ENCODE measurements at regions not wholly inside any gene's neighbourhood (a gene's known extent, or its start where the extent isn't known, plus 50 kb on each side); places are given as distances from the start of the nearest gene placed in this dataset.

DNA sequence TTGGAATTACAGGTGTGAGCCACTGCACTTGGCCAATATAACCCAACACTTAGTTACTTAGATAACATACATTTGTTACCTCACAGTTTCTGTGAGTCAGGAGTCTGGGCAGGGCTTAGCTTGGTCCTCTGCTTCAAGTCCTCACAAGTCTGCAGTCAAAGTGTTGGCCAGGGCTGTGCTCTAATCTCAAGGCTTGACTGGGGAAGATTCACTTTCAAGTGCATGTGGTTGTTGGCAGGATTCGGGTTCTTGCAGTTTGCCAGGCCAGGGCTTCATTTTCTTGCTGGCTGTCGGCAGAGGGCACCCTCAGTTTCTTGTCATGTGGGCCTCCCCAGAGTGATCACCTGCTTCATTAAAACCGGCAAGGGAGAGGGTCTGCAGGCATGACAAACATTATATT is 103.7 kb downstream of the SLC4A3 start:
- H3K27me3 ChIP-seq (replicated peaks in 1 of 7) = peaks cover 0 to 24% (median 0%) of the 10 kb centered on the region in 7 donors
- H3K4me3 ChIP-seq = no peak overlapping the region
- H3K27ac ChIP-seq = no peak overlapping the region
- WGBS, 5 donors = 66 to 96% (median 90%) methylated on average over 3 of the region's 3 CpGs
- intact Hi-C loops (cut with DNase I; ENCODE audit: low total_unique reads) = no loop called here
- TF ChIP-seq POLR2A (IDR thresholded peaks at IDR 0.05) (no peak), POLR2AphosphoS5 (IDR thresholded peaks at IDR 0.05) (no peak)
- TF ChIP-seq, protein P1, sequence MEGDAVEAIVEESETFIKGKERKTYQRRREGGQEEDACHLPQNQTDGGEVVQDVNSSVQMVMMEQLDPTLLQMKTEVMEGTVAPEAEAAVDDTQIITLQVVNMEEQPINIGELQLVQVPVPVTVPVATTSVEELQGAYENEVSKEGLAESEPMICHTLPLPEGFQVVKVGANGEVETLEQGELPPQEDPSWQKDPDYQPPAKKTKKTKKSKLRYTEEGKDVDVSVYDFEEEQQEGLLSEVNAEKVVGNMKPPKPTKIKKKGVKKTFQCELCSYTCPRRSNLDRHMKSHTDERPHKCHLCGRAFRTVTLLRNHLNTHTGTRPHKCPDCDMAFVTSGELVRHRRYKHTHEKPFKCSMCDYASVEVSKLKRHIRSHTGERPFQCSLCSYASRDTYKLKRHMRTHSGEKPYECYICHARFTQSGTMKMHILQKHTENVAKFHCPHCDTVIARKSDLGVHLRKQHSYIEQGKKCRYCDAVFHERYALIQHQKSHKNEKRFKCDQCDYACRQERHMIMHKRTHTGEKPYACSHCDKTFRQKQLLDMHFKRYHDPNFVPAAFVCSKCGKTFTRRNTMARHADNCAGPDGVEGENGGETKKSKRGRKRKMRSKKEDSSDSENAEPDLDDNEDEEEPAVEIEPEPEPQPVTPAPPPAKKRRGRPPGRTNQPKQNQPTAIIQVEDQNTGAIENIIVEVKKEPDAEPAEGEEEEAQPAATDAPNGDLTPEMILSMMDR (IDR thresholded peaks at IDR 0.05 in 8 of 11, conservative IDR thresholded peaks at IDR 0.05 in 3 of 11) = no peak
- H3K36me3 ChIP-seq = no peaks in the 10 kb centered on the region
- DNase-seq = no peak
- H3K4me1 ChIP-seq = no peaks in the 10 kb centered on the region
- H3K9me3 ChIP-seq = no peaks in the 10 kb centered on the region

DNA sequence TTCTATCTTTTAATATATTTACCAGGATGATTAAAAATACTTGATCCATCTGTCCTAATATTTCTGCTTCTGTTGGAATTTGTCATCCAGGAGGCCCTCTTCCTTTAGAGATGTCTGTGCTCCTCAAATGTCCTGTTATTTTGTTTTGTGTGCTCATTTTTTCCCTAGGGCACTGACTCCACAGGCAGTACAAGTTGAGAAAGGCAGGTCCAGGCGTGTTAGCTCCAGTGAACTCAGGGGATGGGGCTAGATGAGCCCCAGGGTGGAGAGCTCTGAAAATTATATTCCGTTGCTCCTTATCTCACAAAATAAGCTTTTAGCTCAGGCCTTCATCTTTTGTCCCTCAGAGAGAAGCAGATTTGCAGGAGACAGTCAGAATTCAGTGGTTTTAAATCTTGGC is 105.7 kb downstream of the SLC4A3 start:
- Histone ChIP-seq H3K36me3 (no peaks in the 10 kb centered on the region), H3K9me3 (no peaks in the 10 kb centered on the region), H3K4me1 (no peaks in the 10 kb centered on the region), H3K27ac (no peak overlapping the region), H3K4me3 (no peak overlapping the region), H3K27me3 (replicated peaks in 1 of 7) (peaks cover 0 to 28% (median 0%) of the 10 kb centered on the region in 7 donors)
- 64 to 82% (median 74%) methylated on average over 2 of the region's 2 CpGs for WGBS, 5 donors
- TF ChIP-seq, protein P1 (IDR thresholded peaks at IDR 0.05 in 8 of 11, conservative IDR thresholded peaks at IDR 0.05 in 3 of 11) = no peak
- no peak for TF ChIP-seq POLR2AphosphoS5 (IDR thresholded peaks at IDR 0.05)
- TF ChIP-seq POLR2A (IDR thresholded peaks at IDR 0.05) = no peak
- DNase-seq = no peak
- intact Hi-C loops (cut with DNase I; ENCODE audit: low total_unique reads) = no loop called here

DNA sequence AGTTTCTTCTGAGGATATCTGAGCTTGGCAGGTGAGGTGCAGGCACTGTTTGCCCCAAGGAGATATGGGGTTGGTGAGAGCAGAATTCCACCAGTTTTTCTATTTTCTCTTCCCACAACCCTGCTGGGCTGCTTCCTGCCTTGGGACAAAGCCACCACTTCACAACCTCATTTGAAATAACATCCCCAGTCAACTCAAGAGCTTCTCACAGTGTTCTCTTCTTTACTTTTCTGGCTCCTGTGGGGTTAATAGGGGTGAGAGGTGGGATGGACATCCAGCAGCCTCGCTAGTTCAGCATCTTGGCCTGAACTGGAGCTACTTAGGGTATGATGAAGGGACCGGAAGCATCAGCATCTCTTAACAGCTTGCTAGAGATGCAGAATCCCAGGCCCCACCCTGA is 106.3 kb downstream of the SLC4A3 start:
- intact Hi-C loops (cut with DNase I; ENCODE audit: low total_unique reads) = no loop called here
- no peaks in the 10 kb centered on the region for H3K4me1 ChIP-seq
- DNase-seq = no peak
- peaks cover 0 to 23% (median 0%) of the 10 kb centered on the region in 7 donors for H3K27me3 ChIP-seq (replicated peaks in 1 of 7)
- H3K27ac ChIP-seq = no peak overlapping the region
- TF ChIP-seq, protein P1 (IDR thresholded peaks at IDR 0.05 in 8 of 11, conservative IDR thresholded peaks at IDR 0.05 in 3 of 11) = no peak
- TF ChIP-seq POLR2AphosphoS5 (IDR thresholded peaks at IDR 0.05) (no peak), POLR2A (IDR thresholded peaks at IDR 0.05) (no peak)
- H3K9me3 ChIP-seq = no peaks in the 10 kb centered on the region
- no peaks in the 10 kb centered on the region for H3K36me3 ChIP-seq
- H3K4me3 ChIP-seq = no peak overlapping the region
- 73 to 95% (median 78%) methylated on average over 2 of the region's 2 CpGs for WGBS, 5 donors

DNA sequence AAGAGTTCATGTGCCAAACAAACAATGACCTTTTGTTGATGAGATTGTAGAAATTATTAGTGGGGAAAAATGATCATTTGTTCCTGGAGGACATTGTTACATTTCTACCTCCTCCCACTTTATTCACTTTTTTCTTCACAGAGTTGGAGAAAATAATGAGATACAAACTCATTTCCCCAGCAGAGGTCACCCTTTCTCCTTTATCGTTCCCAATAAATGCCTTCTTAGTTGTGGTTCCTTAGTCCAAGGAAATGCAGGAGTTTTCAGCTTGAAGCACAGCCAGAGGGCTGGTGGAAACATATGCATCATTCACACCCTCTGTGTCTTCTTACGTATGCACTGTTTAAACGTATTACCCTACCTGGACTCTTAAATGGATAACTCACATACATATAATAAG is 108.8 kb downstream of the SLC4A3 start:
- intact Hi-C loops (cut with DNase I; ENCODE audit: low total_unique reads) = loop anchor here (5.0 kb wide), 1 partner anchor 1836 kb away; the partner anchor contains the start of gene EPHA4

More for the DNA sequence above, 108.8 kb downstream of the SLC4A3 start:
- no peak for TF ChIP-seq POLR2A (IDR thresholded peaks at IDR 0.05)
- TF ChIP-seq, protein P1 (IDR thresholded peaks at IDR 0.05 in 8 of 11, conservative IDR thresholded peaks at IDR 0.05 in 3 of 11) = peak in 5 of 11 experiments; percentile 25 to 45 (median 35)
- peaks cover 0 to 21% (median 0%) of the 10 kb centered on the region in 7 donors for H3K27me3 ChIP-seq (replicated peaks in 1 of 7)
- no peaks in the 10 kb centered on the region for H3K9me3 ChIP-seq
- H3K27ac ChIP-seq = no peak overlapping the region
- H3K36me3 ChIP-seq = no peaks in the 10 kb centered on the region
- no peak for DNase-seq
- H3K4me3 ChIP-seq = no peak overlapping the region
- H3K4me1 ChIP-seq = no peaks in the 10 kb centered on the region
- WGBS, 5 donors = 18 to 21% (median 19%) methylated on average over 3 of the region's 3 CpGs
